HepG2 (cell line): ENCODE measurements at regions not wholly inside any gene's neighbourhood (a gene's known extent, or its start where the extent isn't known, plus 50 kb on each side); places are given as distances from the start of the nearest gene placed in this dataset.
A peak's percentile ranks its signal among the peaks of the same experiment; 100 is the strongest.

Source experiments
- ATAC-seq: fragments of 200-7000 bp; cut with Tn5 transposase; 3 replicates; pipeline ENCODE4 v1.9.1; 2020; ENCODE audit warnings: mild to moderate bottlenecking, moderate library complexity
- BruUV-seq: library from RNA; stranded (reverse); fragments of 400-500 nt; replicated peaks from 2 replicates; lab custom pipeline; 2021; lab: Mats Ljungman, UMichigan
- CTCF ChIA-PET: fragments of 300-600 bp; formaldehyde crosslinking; extraction: SDS; loops from one replicate; lab custom pipeline; 2021; ENCODE audit warnings: low total read pairs, inconsistent platforms, low intra/inter-chr PET ratio; lab: Yijun Ruan, JAX
- POLR2A ChIA-PET: fragments of 350-600 bp; sonication (Branson Sonifier 250); formaldehyde crosslinking; loops from one replicate; lab custom pipeline; 2020; ENCODE audit warnings: antibody characterized with exemption, inconsistent platforms; lab: Yijun Ruan, JAX
- DNase-seq: peaks from one replicate; pipeline ENCODE4 v3.0.0-alpha.2; 2015; ENCODE audit warnings: low spot score
- FAIRE-seq: peaks from 3 replicates; lab custom pipeline; 2011; peaks lifted over from hg19 to GRCh38; lab: Jason Lieb, UNC
- H2AFZ ChIP-seq: one replicate; pipeline ENCODE4 v1.6.1; 2011; ENCODE audit warnings: low read length, inconsistent platforms
- H3K27ac ChIP-seq: fragments of 300-600 bp; 3 replicates; pipeline ENCODE4 v1.8.0; 2011; ENCODE audit warnings: mixed run types, mild to moderate bottlenecking, mixed read lengths, low read length, inconsistent platforms; ENCODE audit not compliant: insufficient read depth; ENCODE audit errors: extremely low read length
- H3K27me3 ChIP-seq, 2 experiments: fragments of 200-600 bp in 1 of 2; 2 replicates in 1 of 2; 3 replicates in 1 of 2; pipeline versions ENCODE4 v1.6.0 to v1.8.0; 2011; ENCODE audit warnings: low read length in 2 of 2, mild to moderate bottlenecking in 2 of 2, moderate library complexity in 2 of 2, inconsistent platforms in 1 of 2; ENCODE audit not compliant: insufficient read depth in 2 of 2, control insufficient read depth in 1 of 2
- H3K36me3 ChIP-seq, 2 experiments: fragments of 200-600 bp in 1 of 2; replicated peaks in 1 of 2; 2 replicates in 1 of 2; 3 replicates in 1 of 2; pipeline versions ENCODE4 v1.5.1 to v1.8.0; 2011; ENCODE audit warnings: low read length in 2 of 2, inconsistent platforms in 1 of 2; ENCODE audit not compliant: insufficient read depth in 2 of 2, control insufficient read depth in 1 of 2
- H3K4me1 ChIP-seq: 2 replicates; pipeline ENCODE4 v1.5.1; 2012; ENCODE audit warnings: low read length, inconsistent platforms; ENCODE audit not compliant: insufficient read depth
- H3K4me2 ChIP-seq: 2 replicates; pipeline ENCODE4 v1.6.0; 2011; ENCODE audit warnings: low read depth, low read length, inconsistent platforms
- H3K4me3 ChIP-seq, 3 experiments: fragments of 200-600 bp in 1 of 3; sonication (generic), shearing (Covaris generic) in 1 of 3; replicated peaks in 1 of 3; 2 replicates each; pipeline ENCODE4 v1.5.1; 2011 to 2016; ENCODE audit warnings: low read length in 3 of 3, inconsistent platforms in 2 of 3, low read depth in 2 of 3, mild to moderate bottlenecking in 2 of 3, control low read depth in 1 of 3, mixed read lengths in 1 of 3; ENCODE audit not compliant: insufficient read depth in 1 of 3
- H3K79me2 ChIP-seq: one replicate; pipeline ENCODE4 v1.6.1; 2011; ENCODE audit warnings: low read length, inconsistent platforms; ENCODE audit not compliant: insufficient read depth
- H3K9ac ChIP-seq: 2 replicates; pipeline ENCODE4 v1.6.0; 2011; ENCODE audit warnings: mild to moderate bottlenecking, low read depth, low read length, inconsistent platforms; ENCODE audit not compliant: insufficient read depth
- H3K9me3 ChIP-seq: 2 replicates; pipeline ENCODE4 v1.5.1; 2012; ENCODE audit warnings: mild to moderate bottlenecking, low read length
- H4K20me1 ChIP-seq: 2 replicates; pipeline ENCODE4 v1.6.0; 2011; ENCODE audit warnings: inconsistent platforms, mild to moderate bottlenecking, low read length, moderate library complexity; ENCODE audit not compliant: insufficient read depth
- MAF1 ChIP-seq: sonication (generic); formaldehyde crosslinking; IDR thresholded peaks from 2 replicates; pipeline ENCODE4 v1.5.0; 2020; ENCODE audit warnings: missing genetic modification reagents, borderline replicate concordance
- MAFF ChIP-seq: IDR thresholded peaks from 2 replicates; pipeline ENCODE4 v1.6.1; 2011; ENCODE audit warnings: low read depth, low read length, improper control_type of control experiment
- MAFK ChIP-seq, 2 experiments: IDR thresholded peaks in 1 of 2; conservative IDR thresholded peaks in 1 of 2; 2 replicates each; pipeline ENCODE4 v1.6.1; 2011; ENCODE audit warnings: improper control_type of control experiment in 2 of 2, low read length in 2 of 2
- PCBP1 ChIP-seq: fragments of 200-400 bp; formaldehyde crosslinking; IDR thresholded peaks from 2 replicates; pipeline ENCODE4 v1.6.1; 2017; ENCODE audit warnings: mild to moderate bottlenecking, low read depth, low read length, borderline replicate concordance
- TBL1XR1 ChIP-seq: fragments of 150-350 bp; IDR thresholded peaks from 2 replicates; pipeline ENCODE4 v1.6.1; 2014; ENCODE audit warnings: borderline replicate concordance, low read length; ENCODE audit not compliant: partially characterized antibody
- ZNF205 ChIP-seq: IDR thresholded peaks from 2 replicates; pipeline ENCODE4 v1.6.1; 2018; ENCODE audit warnings: missing biosample characterization, missing genetic modification reagents
- ZNF274 ChIP-seq: sonication (generic); formaldehyde crosslinking; IDR thresholded peaks from 2 replicates; pipeline ENCODE4 v1.5.1; 2020; ENCODE audit warnings: mild to moderate bottlenecking, missing genetic modification reagents
- ZNF33B ChIP-seq: sonication (generic); formaldehyde crosslinking; IDR thresholded peaks from 2 replicates; pipeline ENCODE4 v1.5.1; 2020; ENCODE audit warnings: mild to moderate bottlenecking, missing genetic modification reagents
- ZNF547 ChIP-seq: sonication (generic); formaldehyde crosslinking; IDR thresholded peaks from 2 replicates; pipeline ENCODE4 v1.5.1; 2020; ENCODE audit warnings: mild to moderate bottlenecking, missing genetic modification reagents
- ZNF7 ChIP-seq: IDR thresholded peaks from 2 replicates; pipeline ENCODE4 v1.6.1; 2016; ENCODE audit warnings: missing biosample characterization, missing genetic modification reagents
- ZNF749 ChIP-seq: sonication (generic); formaldehyde crosslinking; IDR thresholded peaks from 2 replicates; pipeline ENCODE4 v1.8.0; 2022; ENCODE audit warnings: mild to moderate bottlenecking, missing genetic modification reagents, moderate library complexity, borderline replicate concordance
- ZNF891 ChIP-seq: sonication (generic); formaldehyde crosslinking; IDR thresholded peaks from 2 replicates; pipeline ENCODE4 v1.5.0; 2020; ENCODE audit warnings: mild to moderate bottlenecking, missing genetic modification reagents
- WGBS: methylation state at CpG from one replicate; pipeline ENCODE4 v1.1.6; 2017; ENCODE audit warnings: low lambda C conversion rate; 5-methylcytosine and 5-hydroxymethylcytosine counted together
- in situ Hi-C: cut with HindIII; loops from 2 replicates; pipeline ENCODE4 v1.10.0; 2017; ENCODE audit warnings: low pct_unique_long_range_greater_than_20kb; ENCODE audit not compliant: extremely low pct_ligation_motif_present
- intact Hi-C: fragments of 100-400 bp; cut with micrococcal nuclease; formaldehyde crosslinking; loops from one replicate; pipeline ENCODE4 v1.10.0; 2022; ENCODE audit not compliant: unreplicated experiment
- TF ChIP-seq, protein P1 (sequence below): sonication (generic); formaldehyde crosslinking; conservative IDR thresholded peaks from 2 replicates; pipeline ENCODE4 v1.4.0; 2020; ENCODE audit warnings: missing genetic modification reagents

- CTCF ChIA-PET = no interaction called here
- intact Hi-C loops (no loop called here), in situ Hi-C loops (no loop called here)
- H3K4me2 ChIP-seq = no peak overlapping the region
- no peak for TF ChIP-seq ZNF205 (CRISPR knock-in tag)
- ATAC-seq = no peak
- H3K9ac ChIP-seq = no peak overlapping the region
- H3K27ac ChIP-seq = no peak overlapping the region
- DNase-seq = no peak
- no peaks in the 10 kb centered on the region for H4K20me1 ChIP-seq
- H3K4me3 ChIP-seq = no peak overlapping the region
- H2AFZ ChIP-seq = no peak overlapping the region
- WGBS = 36% methylated on average over 3 of the region's 4 CpGs
- no peaks in the 10 kb centered on the region for H3K79me2 ChIP-seq
- BruUV-seq = no TSS peak
- FAIRE-seq = no peak
- POLR2A ChIA-PET = no interaction called here
- no peaks in the 10 kb centered on the region for H3K36me3 ChIP-seq
- H3K27me3 ChIP-seq = no peaks in the 10 kb centered on the region
- H3K4me1 ChIP-seq = no peaks in the 10 kb centered on the region
- no peaks in the 10 kb centered on the region for H3K9me3 ChIP-seq
These were observed 499.6 kb upstream of the TRPC7 start for GRCh38 chr5:136864960-136865359.

DNA sequence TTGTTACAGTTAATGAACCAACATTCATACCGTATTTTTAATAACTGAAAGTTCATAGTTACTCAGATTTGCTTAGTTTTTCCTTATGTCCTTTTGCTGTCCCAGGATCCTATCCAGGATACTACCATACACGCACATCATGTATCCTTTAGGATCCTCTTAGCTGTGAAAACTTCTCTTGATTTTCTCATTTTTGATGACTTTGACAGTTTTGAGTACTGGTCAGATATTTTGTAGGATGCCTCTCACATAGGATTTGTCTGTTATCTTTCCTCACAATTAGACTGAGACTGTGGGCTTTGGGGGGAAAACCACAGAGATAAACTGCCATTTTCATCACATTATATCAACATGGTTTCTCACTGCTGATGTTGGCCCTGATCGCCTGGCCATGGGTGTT, 491.3 kb upstream of the TRPC7 start:
- Histone ChIP-seq H3K9me3 (no peaks in the 10 kb centered on the region), H3K4me3 (no peak overlapping the region), H3K4me1 (no peaks in the 10 kb centered on the region), H3K27ac (no peak overlapping the region), H3K79me2 (no peaks in the 10 kb centered on the region), H3K9ac (no peak overlapping the region)
- intact Hi-C loops = no loop called here
- 0% methylated on average over 3 of the region's 3 CpGs for WGBS
- in situ Hi-C loops = no loop called here
- no peak for ATAC-seq
- no TSS peak for BruUV-seq
- TF ChIP-seq MAF1 (CRISPR knock-in tag) (no peak), MAFK (conservative IDR thresholded peaks at IDR 0.05 in 1 of 2, IDR thresholded peaks at IDR 0.05 in 1 of 2; ENCODE audit: low read length in 2 of 2) (peak; percentile 47 to 56; a peak in 3 of 4 replicates), TBL1XR1 (no peak), ZNF274 (no peak), PCBP1 (no peak), MAFF (0 out of 2 replicates have a peak, but pooled peaks have one; percentile 31), ZNF891 (CRISPR knock-in tag) (no peak), ZNF547 (no peak), ZNF749 (CRISPR knock-in tag) (no peak), ZNF33B (CRISPR knock-in tag) (no peak), ZNF7 (CRISPR knock-in tag) (no peak)
- TF ChIP-seq, protein P1, sequence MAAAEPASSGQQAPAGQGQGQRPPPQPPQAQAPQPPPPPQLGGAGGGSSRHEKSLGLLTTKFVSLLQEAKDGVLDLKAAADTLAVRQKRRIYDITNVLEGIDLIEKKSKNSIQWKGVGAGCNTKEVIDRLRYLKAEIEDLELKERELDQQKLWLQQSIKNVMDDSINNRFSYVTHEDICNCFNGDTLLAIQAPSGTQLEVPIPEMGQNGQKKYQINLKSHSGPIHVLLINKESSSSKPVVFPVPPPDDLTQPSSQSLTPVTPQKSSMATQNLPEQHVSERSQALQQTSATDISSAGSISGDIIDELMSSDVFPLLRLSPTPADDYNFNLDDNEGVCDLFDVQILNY (CRISPR knock-in tag) = no peak
- TF ChIP-seq, all 625 proteins: peak for 2
- Histone ChIP-seq H3K36me3 (no peaks in the 10 kb centered on the region), H3K27me3 (no peaks in the 10 kb centered on the region), H3K4me2 (no peak overlapping the region), H4K20me1 (no peaks in the 10 kb centered on the region), H2AFZ (no peak overlapping the region)
- ChIA-PET CTCF (no interaction called here), POLR2A (no interaction called here)
- DNase-seq (no peak), FAIRE-seq (no peak)
